GM19468 (cell line): ENCODE measurements at regions not wholly inside any gene's neighbourhood (a gene's known extent, or its start where the extent isn't known, plus 50 kb on each side); places are given as distances from the start of the nearest gene placed in this dataset.
"Not testable (repeated sequence)": the region's sequence is repeated elsewhere in the genome, so short reads cannot be mapped to it uniquely, and the experiment has no call there.

ENCODE experiments used
- ATAC-seq: cut with Tn5 transposase; IDR thresholded peaks from one replicate; pipeline ENCODE4 v1.9.1; 2021; ENCODE audit warnings: mild to moderate bottlenecking, moderate library complexity, moderate number of reproducible peaks; ENCODE audit not compliant: unreplicated experiment; ENCODE audit errors: extremely low read depth

GRCh38 chr13:73321043-73321442 is 262.2 kb downstream of the KLF5 start:
- ATAC-seq = no peak

GRCh38 chr13:73317140-73317539 is 258.3 kb downstream of the KLF5 start:
- no peak for ATAC-seq

GRCh38 chr13:73310366-73310765 is 251.6 kb downstream of the KLF5 start:
- ATAC-seq = no peak

GRCh38 chr13:73307481-73307880 is 248.7 kb downstream of the KLF5 start:
- ATAC-seq = no peak

- no peak for ATAC-seq
These were observed 247.9 kb downstream of the KLF5 start for GRCh38 chr13:73306688-73307087.

GRCh38 chr13:73304442-73304841 is 245.6 kb downstream of the KLF5 start:
- no peak for ATAC-seq

- no peak for ATAC-seq
These were observed 245.0 kb downstream of the KLF5 start for GRCh38 chr13:73303851-73304250.

- not testable (repeated sequence) for ATAC-seq
These were observed 242.8 kb downstream of the KLF5 start for GRCh38 chr13:73301622-73302021.

GRCh38 chr13:73300718-73301425 is 242.1 kb downstream of the KLF5 start:
- ATAC-seq = no peak

- no peak for ATAC-seq
These were observed 241.0 kb downstream of the KLF5 start for GRCh38 chr13:73299787-73300186.

GRCh38 chr13:73293913-73294523 is 235.2 kb downstream of the KLF5 start:
- ATAC-seq = no peak

GRCh38 chr13:73292127-73292526 is 233.3 kb downstream of the KLF5 start:
- ATAC-seq = no peak

GRCh38 chr13:73290844-73291243 is 232.0 kb downstream of the KLF5 start:
- no peak for ATAC-seq

- ATAC-seq = no peak
These were observed 229.8 kb downstream of the KLF5 start for GRCh38 chr13:73288596-73288995.

GRCh38 chr13:73287831-73288230 is 229.0 kb downstream of the KLF5 start:
- ATAC-seq = no peak

- ATAC-seq = no peak
These were observed 228.3 kb downstream of the KLF5 start for GRCh38 chr13:73286942-73287620.

GRCh38 chr13:73286177-73286576 is 227.4 kb downstream of the KLF5 start:
- no peak for ATAC-seq

GRCh38 chr13:73284081-73284874 is 225.5 kb downstream of the KLF5 start:
- ATAC-seq = no peak

GRCh38 chr13:73283636-73284035 is 224.8 kb downstream of the KLF5 start:
- ATAC-seq = no peak

GRCh38 chr13:73281746-73282145 is 222.9 kb downstream of the KLF5 start:
- ATAC-seq = no peak

GRCh38 chr13:73278186-73278585 is 219.4 kb downstream of the KLF5 start:
- peak; percentile 64 for ATAC-seq
